Calu3 (cell line): ENCODE measurements at regions not wholly inside any gene's neighbourhood (a gene's known extent, or its start where the extent isn't known, plus 50 kb on each side); places are given as distances from the start of the nearest gene placed in this dataset.

ENCODE experiments used
- BruUV-seq: library from RNA; stranded (reverse); fragments of 400-500 nt; replicated peaks from 2 replicates; lab custom pipeline; 2021; lab: Mats Ljungman, UMichigan
- CTCF ChIA-PET: fragments of 300-600 bp; sonication (Branson Sonifier 250); formaldehyde crosslinking; loops from one replicate; lab custom pipeline; 2022; ENCODE audit warnings: antibody characterized with exemption; lab: Charles Lee
- DNase-seq: peaks from one replicate; pipeline ENCODE4 v3.0.0; 2022
- H3K27ac Mint-ChIP-seq: one replicate; pipeline ENCODE4 v1.8.0; 2022; ENCODE audit warnings: mixed read lengths; ENCODE audit not compliant: unreplicated experiment
- H3K27me3 Mint-ChIP-seq: one replicate; pipeline ENCODE4 v1.8.0; 2022; ENCODE audit warnings: mixed read lengths; ENCODE audit not compliant: unreplicated experiment
- H3K36me3 Mint-ChIP-seq: one replicate; pipeline ENCODE4 v1.8.0; 2022; ENCODE audit warnings: mild to moderate bottlenecking, moderate library complexity, mixed read lengths; ENCODE audit not compliant: insufficient read depth, unreplicated experiment
- H3K4me1 Mint-ChIP-seq: one replicate; pipeline ENCODE4 v1.8.0; 2022; ENCODE audit warnings: mild to moderate bottlenecking, low read depth, mixed read lengths; ENCODE audit not compliant: unreplicated experiment
- H3K4me3 Mint-ChIP-seq: one replicate; pipeline ENCODE4 v1.8.0; 2022; ENCODE audit warnings: mild to moderate bottlenecking, low read depth, moderate library complexity, mixed read lengths; ENCODE audit not compliant: unreplicated experiment
- H3K9me3 Mint-ChIP-seq: one replicate; pipeline ENCODE4 v1.8.0; 2022; ENCODE audit warnings: low read depth, mixed read lengths; ENCODE audit not compliant: unreplicated experiment
- intact Hi-C: fragments of 100-400 bp; cut with micrococcal nuclease; formaldehyde crosslinking; loops from one replicate; pipeline ENCODE4 v1.10.0; 2022; ENCODE audit not compliant: unreplicated experiment
- TF ChIP-seq, protein P1 (sequence below): fragments of 200-600 bp; IDR thresholded peaks from one replicate; pipeline ENCODE4 v1.8.0; 2022; ENCODE audit warnings: antibody characterized with exemption; ENCODE audit not compliant: unreplicated experiment

GRCh38 chr14:62409626-62410300, 635.5 kb downstream of the KCNH5 start:
- Mint-ChIP-seq H3K27me3 (no peaks in the 10 kb centered on the region), H3K4me1 (no peaks in the 10 kb centered on the region), H3K9me3 (no peaks in the 10 kb centered on the region), H3K36me3 (no peaks in the 10 kb centered on the region), H3K27ac (no peak overlapping the region), H3K4me3 (no peak overlapping the region)
- CTCF ChIA-PET, result interaction anchor here (0.6 kb wide), 2 partner anchors 120 to 520 kb away, joined by 3 to 4 read pairs; no protein-coding TSS in a partner anchor
- intact Hi-C loops, result no loop called here
- TF ChIP-seq, protein P1, sequence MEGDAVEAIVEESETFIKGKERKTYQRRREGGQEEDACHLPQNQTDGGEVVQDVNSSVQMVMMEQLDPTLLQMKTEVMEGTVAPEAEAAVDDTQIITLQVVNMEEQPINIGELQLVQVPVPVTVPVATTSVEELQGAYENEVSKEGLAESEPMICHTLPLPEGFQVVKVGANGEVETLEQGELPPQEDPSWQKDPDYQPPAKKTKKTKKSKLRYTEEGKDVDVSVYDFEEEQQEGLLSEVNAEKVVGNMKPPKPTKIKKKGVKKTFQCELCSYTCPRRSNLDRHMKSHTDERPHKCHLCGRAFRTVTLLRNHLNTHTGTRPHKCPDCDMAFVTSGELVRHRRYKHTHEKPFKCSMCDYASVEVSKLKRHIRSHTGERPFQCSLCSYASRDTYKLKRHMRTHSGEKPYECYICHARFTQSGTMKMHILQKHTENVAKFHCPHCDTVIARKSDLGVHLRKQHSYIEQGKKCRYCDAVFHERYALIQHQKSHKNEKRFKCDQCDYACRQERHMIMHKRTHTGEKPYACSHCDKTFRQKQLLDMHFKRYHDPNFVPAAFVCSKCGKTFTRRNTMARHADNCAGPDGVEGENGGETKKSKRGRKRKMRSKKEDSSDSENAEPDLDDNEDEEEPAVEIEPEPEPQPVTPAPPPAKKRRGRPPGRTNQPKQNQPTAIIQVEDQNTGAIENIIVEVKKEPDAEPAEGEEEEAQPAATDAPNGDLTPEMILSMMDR, result no peak
- DNase-seq, result no peak
- no TSS peak for BruUV-seq

GRCh38 chr14:62420847-62421246, 624.4 kb downstream of the KCNH5 start:
- Mint-ChIP-seq H3K27ac (no peak overlapping the region), H3K27me3 (no peaks in the 10 kb centered on the region), H3K4me1 (no peaks in the 10 kb centered on the region), H3K4me3 (no peak overlapping the region), H3K36me3 (no peaks in the 10 kb centered on the region), H3K9me3 (peaks cover 3% of the 10 kb centered on the region)
- intact Hi-C loops, result no loop called here
- TF ChIP-seq, protein P1, result no peak
- CTCF ChIA-PET, result no interaction called here
- BruUV-seq, result no TSS peak
- no peak for DNase-seq

- intact Hi-C loops, result no loop called here
- Mint-ChIP-seq H3K27ac (no peak overlapping the region), H3K4me3 (no peak overlapping the region), H3K4me1 (no peaks in the 10 kb centered on the region), H3K27me3 (no peaks in the 10 kb centered on the region), H3K36me3 (no peaks in the 10 kb centered on the region), H3K9me3 (peaks cover 10% of the 10 kb centered on the region)
- no peak for DNase-seq
- CTCF ChIA-PET, result interaction anchor here (0.5 kb wide), 1 partner anchor 1486 kb away, joined by 3 read pairs; no protein-coding TSS in a partner anchor
- BruUV-seq, result no TSS peak
- TF ChIP-seq, protein P1, result no peak
Measured at GRCh38 chr14:62428429-62429203, 616.6 kb downstream of the KCNH5 start.

DNA sequence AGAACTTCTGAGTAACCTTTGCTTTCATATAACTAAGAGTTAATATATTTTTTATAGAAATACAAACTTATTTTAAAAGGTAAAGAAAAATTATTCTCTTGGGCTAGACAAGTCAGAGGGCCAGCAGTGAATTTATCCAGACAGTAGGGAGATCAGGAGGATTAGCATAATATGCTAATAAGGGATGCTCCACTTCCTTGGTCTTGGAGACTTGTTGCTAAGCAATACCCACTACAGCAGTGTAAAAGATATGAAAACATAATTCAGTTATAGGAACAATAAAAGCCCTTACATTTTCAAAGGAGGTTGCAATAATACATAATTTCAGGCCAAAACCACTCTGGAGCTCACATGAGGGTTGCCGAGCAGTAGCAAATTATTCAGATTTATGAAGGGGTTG, 615.6 kb downstream of the KCNH5 start:
- H3K27ac Mint-ChIP-seq, result no peak overlapping the region
- H3K4me1 Mint-ChIP-seq, result no peaks in the 10 kb centered on the region
- BruUV-seq, result no TSS peak
- no peak for DNase-seq
- TF ChIP-seq, protein P1, result no peak
- H3K9me3 Mint-ChIP-seq, result peaks cover 10% of the 10 kb centered on the region
- H3K36me3 Mint-ChIP-seq, result no peaks in the 10 kb centered on the region
- intact Hi-C loops, result no loop called here
- no peak overlapping the region for H3K4me3 Mint-ChIP-seq
- CTCF ChIA-PET, result no interaction called here
- H3K27me3 Mint-ChIP-seq, result no peaks in the 10 kb centered on the region
